RWPE1 (cell line): ENCODE measurements at regions not wholly inside any gene's neighbourhood (a gene's known extent, or its start where the extent isn't known, plus 50 kb on each side); places are given as distances from the start of the nearest gene placed in this dataset.

Experiments
- CTCF ChIA-PET: fragments of 350-600 bp; sonication (Branson Sonifier 250); formaldehyde crosslinking; extraction: SDS; loops from one replicate; lab custom pipeline; 2021; lab: Yijun Ruan, JAX
- POLR2A ChIA-PET: fragments of 400-600 bp; formaldehyde crosslinking; extraction: SDS; loops from one replicate; lab custom pipeline; 2020; ENCODE audit warnings: antibody characterized with exemption; ENCODE audit not compliant: low non-redundant PET; lab: Yijun Ruan, JAX
- DNase-seq: peaks from one replicate; pipeline ENCODE4 v3.0.0; 2012; ENCODE audit warnings: low spot score
- H3K27ac ChIP-seq: fragments of 450-650 bp; 2 replicates; pipeline ENCODE4 v1.5.1; 2017
- CTCF ChIP-seq: fragments of 450-650 bp; conservative IDR thresholded peaks from 2 replicates; pipeline ENCODE4 v1.5.1; 2017; ENCODE audit warnings: low read depth, mild to moderate bottlenecking

- no peak overlapping the region for H3K27ac ChIP-seq
- no peak for DNase-seq
- ChIA-PET CTCF (no interaction called here), POLR2A (no interaction called here)
- TF ChIP-seq CTCF = no peak
Measured at GRCh38 chr3:153602801-153603200, 440.8 kb downstream of the RAP2B start.

DNA sequence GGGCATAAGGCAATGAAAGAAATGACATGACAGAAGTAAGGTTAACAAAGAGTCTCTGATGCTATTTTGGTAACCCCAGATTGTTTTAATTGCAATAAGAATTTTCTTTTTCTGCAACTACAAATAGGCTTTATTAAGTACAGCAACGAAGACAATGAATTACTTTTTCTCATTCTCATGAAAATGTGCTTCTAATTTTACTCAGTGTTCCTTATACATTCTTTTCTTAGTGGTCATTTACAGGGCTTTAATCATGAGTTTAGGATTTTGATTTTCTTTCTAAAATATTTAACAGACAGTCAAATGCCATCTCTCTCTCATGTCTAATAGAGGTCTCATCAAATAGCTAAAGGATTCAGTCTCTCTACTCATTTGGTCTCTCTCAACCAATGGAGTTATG, 452.1 kb downstream of the RAP2B start:
- no peak overlapping the region for H3K27ac ChIP-seq
- TF ChIP-seq CTCF = no peak
- CTCF ChIA-PET = interaction anchor here (0.5 kb wide), 1 partner anchor 26 kb away, joined by 3 read pairs; no protein-coding TSS in a partner anchor
- POLR2A ChIA-PET = no interaction called here
- DNase-seq = no peak

DNA sequence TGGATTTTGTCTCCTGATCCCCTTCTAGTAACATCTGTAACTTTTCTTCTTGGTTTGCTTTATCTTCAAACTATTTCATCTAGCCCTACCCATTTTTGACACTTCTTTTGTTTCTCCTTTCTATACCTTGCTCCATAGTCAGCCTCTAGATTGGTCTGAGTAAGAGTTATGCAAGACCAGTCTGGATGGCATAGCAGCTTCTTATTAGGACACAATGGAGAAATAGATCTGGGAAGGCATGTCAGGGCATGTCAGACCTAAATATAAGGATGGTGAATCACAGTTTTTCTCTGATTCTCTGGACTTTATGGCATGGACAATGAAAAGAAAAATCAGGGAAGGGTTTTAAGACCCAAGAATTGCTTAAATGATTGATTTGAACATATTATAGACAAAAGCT, 452.5 kb downstream of the RAP2B start:
- no peak overlapping the region for H3K27ac ChIP-seq
- no peak for TF ChIP-seq CTCF
- CTCF ChIA-PET = no interaction called here
- POLR2A ChIA-PET = no interaction called here
- DNase-seq = peak; percentile 80

DNA sequence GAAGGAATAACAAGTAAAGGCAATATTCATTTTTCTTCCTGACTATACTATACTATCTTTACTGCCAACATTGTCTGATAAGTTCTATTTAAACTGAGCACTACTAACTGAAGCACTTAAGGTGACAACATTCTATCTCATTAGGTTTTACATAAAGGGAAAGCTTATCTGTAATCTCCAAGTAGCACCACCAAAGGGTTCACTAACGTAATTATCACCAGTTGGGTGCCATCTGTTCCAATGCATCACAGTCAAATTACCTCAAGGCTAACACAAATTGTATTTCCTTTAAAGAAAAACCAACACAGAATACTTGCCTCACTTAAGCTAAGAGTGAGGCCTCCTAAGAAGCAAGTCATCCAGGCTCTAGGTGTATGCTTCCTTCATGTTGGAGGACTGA, 453.8 kb downstream of the RAP2B start:
- TF ChIP-seq CTCF = no peak
- H3K27ac ChIP-seq = no peak overlapping the region
- DNase-seq = no peak
- ChIA-PET POLR2A (no interaction called here), CTCF (no interaction called here)

GRCh38 chr3:153617463-153617862, 455.4 kb downstream of the RAP2B start:
- no peak for TF ChIP-seq CTCF
- ChIA-PET POLR2A (no interaction called here), CTCF (interaction anchor here (0.6 to 0.7 kb wide), 2 partner anchors 146 to 463 kb away, joined by 3 to 4 read pairs; no protein-coding TSS in a partner anchor)
- no peak for DNase-seq
- no peak overlapping the region for H3K27ac ChIP-seq

DNA sequence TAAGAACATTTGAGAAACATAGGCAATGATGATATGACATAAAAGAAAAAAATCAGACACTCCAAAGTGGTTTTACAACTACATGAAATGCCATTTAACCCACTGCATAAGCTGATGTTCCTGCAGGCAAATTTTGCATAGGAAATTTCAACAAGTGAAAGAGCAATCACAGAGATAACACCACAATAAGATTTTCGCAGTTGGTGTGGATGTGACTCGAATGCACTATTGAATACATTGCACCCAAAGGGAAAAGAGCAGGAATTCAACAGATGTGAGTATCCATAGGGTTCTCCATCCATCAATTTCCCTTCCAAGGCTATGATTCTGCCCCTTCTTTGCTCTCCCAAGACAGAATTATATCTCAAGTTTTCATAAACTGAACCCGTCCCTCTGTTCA, 456.1 kb downstream of the RAP2B start:
- ChIA-PET POLR2A (no interaction called here), CTCF (no interaction called here)
- DNase-seq = no peak
- no peak for TF ChIP-seq CTCF
- no peak overlapping the region for H3K27ac ChIP-seq
